Stimulated activated CD4-positive, alpha-beta T cell treated with anti-CD3 and anti-CD28 coated beads, Interleukin-4, amount 100 ng/mL, for 48 hours (primary cell): ENCODE measurements at regions not wholly inside any gene's neighbourhood (a gene's known extent, or its start where the extent isn't known, plus 50 kb on each side); places are given as distances from the start of the nearest gene placed in this dataset.

Experiments used
- DNase-seq, 2 donors: peaks; one replicate each; pipeline ENCODE4 v3.0.0-alpha.2; 2020; ENCODE audit warnings: low read depth in 2 of 2

DNA sequence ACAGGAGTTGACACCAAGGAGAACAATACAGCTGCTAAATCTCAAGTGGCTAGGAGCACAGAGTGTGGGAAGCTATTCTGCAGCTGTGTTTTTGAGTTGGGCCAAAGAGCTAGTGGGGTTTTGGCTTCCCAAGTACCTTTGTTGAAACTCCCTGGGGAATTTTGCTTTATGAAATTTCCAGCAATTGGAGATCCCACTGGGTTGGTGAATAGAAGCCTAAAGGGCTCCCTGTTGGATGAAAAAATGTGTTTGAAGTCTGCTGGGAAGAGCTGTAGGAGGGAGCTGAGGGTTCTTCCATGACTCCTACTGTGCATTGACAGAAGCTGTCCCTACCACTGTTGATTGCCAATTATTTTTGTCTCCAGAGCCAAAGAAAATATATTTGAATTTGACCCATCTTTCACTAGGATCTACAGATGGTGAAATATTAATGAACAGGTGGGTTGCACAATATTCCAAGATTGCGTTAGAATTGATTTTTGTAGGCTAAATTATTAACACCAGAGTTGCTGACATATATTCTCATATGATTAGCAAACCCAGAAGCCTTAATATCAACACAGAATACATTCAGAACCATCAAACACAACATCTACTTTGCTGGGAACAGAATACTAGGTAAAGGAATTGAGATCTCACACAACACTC lies 95.4 kb upstream of the CYP1B1 start:
- DNase-seq = no peak

DNA sequence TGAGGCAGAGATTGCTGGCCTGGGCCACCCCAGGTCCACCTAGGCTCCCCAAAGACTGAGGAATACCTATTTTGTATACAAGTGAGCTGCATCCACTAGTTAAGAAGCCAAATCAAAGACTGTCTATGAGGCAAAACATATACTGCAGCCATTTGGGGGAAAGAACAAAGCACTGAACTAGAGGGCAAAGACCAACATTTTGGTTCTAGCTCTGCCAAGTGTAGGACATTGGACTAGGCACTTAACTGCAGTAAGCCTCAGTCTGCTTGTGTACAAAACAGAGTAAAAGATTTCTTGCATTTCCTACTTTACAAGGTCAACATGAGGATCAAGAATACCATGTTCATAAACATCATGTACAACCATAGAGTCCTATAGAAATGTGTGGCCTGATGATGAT lies 94.8 kb upstream of the CYP1B1 start:
- DNase-seq = no peak

DNA sequence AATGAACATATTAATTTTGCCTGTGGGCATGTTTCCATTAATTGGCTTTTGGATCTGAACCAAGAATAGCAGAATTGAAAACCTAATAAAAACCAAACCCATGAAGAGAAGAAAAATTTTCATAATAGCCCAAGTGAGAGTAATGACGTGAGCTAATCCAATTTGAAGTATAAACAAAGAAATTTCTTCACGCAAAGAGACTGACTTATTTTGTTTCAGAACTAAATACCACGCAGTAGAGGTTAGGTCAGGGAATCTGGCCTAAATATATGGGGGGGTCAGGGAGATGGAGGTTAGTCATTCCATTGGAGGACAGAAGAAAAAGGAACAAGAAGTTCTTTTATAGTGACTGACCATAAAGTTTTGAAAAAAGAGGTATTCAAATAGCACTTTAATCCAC lies 94.1 kb upstream of the CYP1B1 start:
- DNase-seq = no peak

GRCh38 chr2:38168710-38169480 lies 92.9 kb upstream of the CYP1B1 start:
- no peak for DNase-seq

- no peak for DNase-seq
These were observed 92.0 kb upstream of the CYP1B1 start for GRCh38 chr2:38167968-38168350.

GRCh38 chr2:38165698-38166097 lies 89.7 kb upstream of the CYP1B1 start:
- DNase-seq = no peak

- DNase-seq = no peak
These were observed 88.9 kb upstream of the CYP1B1 start for GRCh38 chr2:38164881-38165280.

GRCh38 chr2:38163579-38163978 lies 87.6 kb upstream of the CYP1B1 start:
- DNase-seq = no peak

DNA sequence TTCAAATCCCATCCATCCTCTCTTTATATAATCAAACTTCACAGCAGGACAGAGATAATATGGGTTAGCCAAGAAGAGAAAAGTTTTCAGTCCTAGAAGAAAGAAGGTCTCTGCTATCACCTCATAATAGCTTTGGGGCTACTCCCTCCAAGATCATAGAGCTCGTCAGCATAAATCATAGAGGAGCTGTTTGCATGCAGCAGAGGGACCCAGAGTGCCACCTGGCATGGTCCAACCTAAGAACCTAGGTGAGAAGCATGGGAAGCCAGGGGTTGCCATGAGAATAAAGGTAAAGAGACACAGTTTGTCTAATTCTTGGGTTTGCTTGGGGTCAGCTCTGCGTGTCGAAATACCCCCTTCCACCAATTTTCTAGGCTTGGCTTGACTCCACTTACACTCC lies 87.1 kb upstream of the CYP1B1 start:
- no peak for DNase-seq

DNA sequence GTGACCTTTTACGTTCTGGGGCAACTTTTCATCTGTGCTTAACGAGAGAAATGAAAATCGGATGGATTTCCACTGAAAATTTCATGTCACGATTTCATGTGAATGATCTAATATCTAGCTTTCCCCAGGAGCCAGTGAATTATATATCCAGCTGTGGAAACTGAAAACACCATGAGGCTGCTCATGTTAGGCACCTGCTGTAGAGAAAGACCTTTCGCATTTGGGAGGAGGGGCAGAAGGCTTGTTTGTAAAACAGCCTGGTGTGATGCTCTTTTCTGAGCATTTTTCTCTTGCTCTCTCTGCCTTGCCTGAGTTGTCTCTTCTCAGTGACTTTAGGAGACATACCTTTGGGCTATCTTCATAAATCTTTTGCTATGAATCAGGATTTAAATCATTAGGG lies 84.6 kb upstream of the CYP1B1 start:
- no peak for DNase-seq

DNA sequence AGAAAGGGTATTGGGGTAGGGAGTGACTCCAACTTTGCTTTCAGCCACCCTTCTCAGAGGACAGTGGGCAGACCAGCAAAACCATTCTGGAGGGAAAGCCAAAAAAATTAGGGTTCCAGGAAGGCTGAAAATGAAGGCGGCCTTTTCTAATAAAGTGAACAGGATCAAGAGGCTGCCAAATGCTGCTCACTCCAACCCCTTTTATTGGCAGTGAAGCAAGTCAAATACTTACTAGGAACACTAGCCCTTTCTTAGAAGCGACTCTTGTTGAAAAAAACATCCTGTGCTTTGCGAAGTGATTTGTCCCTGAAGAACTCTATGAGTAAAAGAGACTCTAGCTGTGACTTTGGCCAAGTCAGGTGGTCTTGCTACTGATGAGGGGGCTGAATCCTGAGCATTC lies 83.6 kb upstream of the CYP1B1 start:
- DNase-seq = no peak

DNA sequence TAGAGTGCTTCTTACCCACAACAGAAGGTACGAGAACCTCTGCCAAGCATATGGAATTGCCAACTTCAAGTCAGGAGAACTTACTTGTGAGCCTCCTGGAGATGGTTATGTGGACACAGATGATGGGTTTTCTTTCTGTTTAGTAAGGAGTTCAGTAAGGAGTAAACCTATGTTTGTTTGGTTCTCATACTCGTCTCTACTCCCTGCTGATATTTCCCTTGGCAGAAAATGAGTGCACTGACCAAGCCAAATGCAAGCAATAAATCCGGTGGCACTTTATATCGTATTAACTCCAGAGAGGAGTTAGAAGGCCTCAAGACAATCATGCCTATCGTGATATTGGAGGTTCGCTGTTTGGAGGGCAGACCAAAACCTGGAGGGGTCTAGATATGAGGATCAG lies 83.2 kb upstream of the CYP1B1 start:
- DNase-seq = no peak

DNA sequence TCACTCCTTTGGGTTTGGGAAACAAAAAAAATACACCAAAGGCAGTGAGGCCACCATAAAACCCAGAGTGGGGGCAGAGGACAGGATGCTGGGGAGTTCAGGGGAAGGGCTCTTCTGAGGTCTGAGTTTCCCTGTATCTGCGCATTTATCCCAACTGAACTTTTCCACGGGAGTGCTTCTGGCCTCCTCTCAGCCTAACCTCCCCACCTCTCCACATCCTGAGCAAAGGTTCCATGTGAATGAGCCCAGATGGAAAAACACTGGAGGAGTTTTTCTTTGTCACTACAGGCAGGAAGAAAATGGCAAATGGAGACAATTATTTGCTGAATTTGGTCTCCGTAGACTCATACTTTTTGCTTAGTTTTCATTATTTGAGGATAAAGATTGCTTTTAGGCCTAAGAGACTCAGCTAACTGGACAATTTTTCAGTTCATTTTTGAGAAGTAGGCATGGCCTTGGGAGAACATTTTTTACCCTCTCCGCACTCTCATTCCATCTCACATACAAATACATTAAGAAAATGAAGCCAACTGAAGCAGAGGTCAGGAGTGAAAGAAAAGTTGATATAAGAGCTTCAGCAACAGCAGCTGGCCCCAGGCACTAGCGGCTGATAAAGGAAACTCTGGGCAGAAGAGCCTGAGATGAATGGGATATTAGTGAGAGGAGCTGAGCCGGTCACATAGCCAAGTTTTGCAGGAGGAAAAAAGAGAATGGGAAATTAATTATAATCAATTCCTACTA lies 82.6 kb upstream of the CYP1B1 start:
- DNase-seq = no peak

DNA sequence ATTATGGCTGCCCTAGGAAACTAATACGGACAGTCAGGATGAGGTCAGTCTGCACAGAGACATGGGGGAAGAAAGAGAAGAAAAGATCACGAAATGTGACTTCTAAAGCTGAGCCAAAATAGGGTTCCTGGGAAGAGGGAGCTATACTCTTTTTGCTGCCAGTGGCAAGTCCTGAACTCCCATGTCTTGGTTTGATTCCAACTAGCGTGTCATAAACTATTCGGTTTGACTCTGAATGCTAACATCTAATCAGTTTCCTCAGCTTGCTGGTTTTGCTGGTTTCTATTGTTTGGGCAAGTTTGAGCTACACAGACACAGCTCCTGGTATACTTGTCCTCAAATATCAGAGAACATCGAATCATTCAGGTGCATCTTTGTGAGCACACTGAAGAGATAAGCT lies 80.5 kb upstream of the CYP1B1 start:
- no peak for DNase-seq

DNA sequence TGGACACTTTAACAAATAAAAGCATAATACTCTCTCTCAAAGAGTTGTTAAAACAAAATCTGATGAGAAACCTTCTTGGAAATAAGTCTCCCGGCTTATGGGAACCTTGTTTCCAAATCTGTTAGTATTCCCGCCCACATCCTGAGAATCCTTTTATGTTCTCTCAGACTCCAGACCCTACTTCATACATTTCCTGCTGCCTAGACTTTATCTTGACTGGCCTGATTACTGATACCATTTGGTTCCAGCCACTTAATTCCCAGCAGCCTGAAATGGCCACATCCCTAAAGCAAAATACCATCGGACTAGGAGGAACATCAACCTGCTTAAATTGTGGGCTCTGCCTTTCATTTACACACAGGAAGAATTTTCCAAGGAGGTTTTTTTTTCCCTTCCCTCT lies 79.1 kb upstream of the CYP1B1 start:
- no peak for DNase-seq

- DNase-seq = no peak
These were observed 78.4 kb upstream of the CYP1B1 start for GRCh38 chr2:38154395-38154794.

- DNase-seq = no peak
These were observed 77.7 kb upstream of the CYP1B1 start for GRCh38 chr2:38153476-38154135.

GRCh38 chr2:38152913-38153312 lies 77.0 kb upstream of the CYP1B1 start:
- DNase-seq = no peak

- DNase-seq = no peak
These were observed 76.1 kb upstream of the CYP1B1 start for GRCh38 chr2:38152035-38152434.

- no peak for DNase-seq
These were observed 73.6 kb upstream of the CYP1B1 start for GRCh38 chr2:38149531-38149930.

- no peak for DNase-seq
These were observed 72.5 kb upstream of the CYP1B1 start for GRCh38 chr2:38148501-38148900.

DNA sequence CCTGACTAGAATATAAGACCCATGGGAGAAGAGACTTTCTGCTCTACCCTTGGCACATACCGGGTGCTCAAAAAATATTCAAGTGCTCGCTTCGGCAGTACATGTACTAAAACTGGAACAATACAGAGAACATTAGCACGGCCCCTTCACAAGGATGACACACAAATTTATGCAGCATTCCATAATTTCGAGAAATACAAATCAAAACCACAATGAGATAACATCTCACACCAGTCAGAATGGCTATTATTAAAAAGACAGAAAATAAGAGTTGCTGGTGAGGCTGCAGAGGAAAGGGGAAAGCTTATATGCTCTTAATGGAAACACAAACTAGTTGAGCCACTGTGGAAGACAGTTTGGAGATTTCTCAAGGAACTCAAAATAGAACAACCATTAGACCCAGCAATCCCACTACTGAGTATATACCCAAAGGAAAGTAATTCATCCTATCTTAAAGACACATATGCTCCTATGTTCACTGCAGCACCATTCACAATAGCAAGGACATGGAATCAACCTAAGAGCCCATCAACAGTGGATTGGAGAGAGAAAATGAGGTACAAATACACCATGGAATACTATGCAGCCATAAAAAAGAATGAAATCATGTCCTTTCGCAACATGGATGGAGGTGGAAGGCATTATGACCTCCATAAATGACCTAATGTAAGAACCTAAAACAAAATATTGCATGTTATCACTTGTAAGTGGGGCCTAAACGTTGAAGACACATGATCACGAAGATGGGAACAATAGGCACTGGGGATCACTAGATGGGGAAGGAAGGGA lies 71.6 kb upstream of the CYP1B1 start:
- no peak for DNase-seq
